AG04449 (cell line): ENCODE measurements at regions not wholly inside any gene's neighbourhood (a gene's known extent, or its start where the extent isn't known, plus 50 kb on each side); places are given as distances from the start of the nearest gene placed in this dataset.
A peak's percentile ranks its signal among the peaks of the same experiment; 100 is the strongest.
"Not testable (repeated sequence)": the region's sequence is repeated elsewhere in the genome, so short reads cannot be mapped to it uniquely, and the experiment has no call there.

Experiments used
- CTCF ChIA-PET: fragments of 350-600 bp; formaldehyde crosslinking; extraction: SDS; loops from one replicate; lab custom pipeline; 2021; ENCODE audit warnings: antibody characterized with exemption; lab: Yijun Ruan, JAX
- POLR2A ChIA-PET: fragments of 400-600, 350-600 bp; formaldehyde crosslinking; extraction: SDS; loops from one replicate; lab custom pipeline; 2020; ENCODE audit warnings: antibody characterized with exemption, inconsistent platforms; lab: Yijun Ruan, JAX
- DNase-seq: peaks from one replicate; pipeline ENCODE4 v3.0.0-alpha.2; 2010; ENCODE audit warnings: low read depth, low spot score
- H3K4me3 ChIP-seq: 2 replicates; pipeline ENCODE4 v1.5.1; 2011; ENCODE audit warnings: low read depth, mild to moderate bottlenecking, control low read depth, low read length
- CTCF ChIP-seq: IDR thresholded peaks from one replicate; pipeline ENCODE4 v1.5.1; 2011; ENCODE audit warnings: mild to moderate bottlenecking, moderate library complexity, low read length, control low read depth, inconsistent platforms; ENCODE audit not compliant: insufficient read depth; ENCODE audit errors: missing control alignments

DNA sequence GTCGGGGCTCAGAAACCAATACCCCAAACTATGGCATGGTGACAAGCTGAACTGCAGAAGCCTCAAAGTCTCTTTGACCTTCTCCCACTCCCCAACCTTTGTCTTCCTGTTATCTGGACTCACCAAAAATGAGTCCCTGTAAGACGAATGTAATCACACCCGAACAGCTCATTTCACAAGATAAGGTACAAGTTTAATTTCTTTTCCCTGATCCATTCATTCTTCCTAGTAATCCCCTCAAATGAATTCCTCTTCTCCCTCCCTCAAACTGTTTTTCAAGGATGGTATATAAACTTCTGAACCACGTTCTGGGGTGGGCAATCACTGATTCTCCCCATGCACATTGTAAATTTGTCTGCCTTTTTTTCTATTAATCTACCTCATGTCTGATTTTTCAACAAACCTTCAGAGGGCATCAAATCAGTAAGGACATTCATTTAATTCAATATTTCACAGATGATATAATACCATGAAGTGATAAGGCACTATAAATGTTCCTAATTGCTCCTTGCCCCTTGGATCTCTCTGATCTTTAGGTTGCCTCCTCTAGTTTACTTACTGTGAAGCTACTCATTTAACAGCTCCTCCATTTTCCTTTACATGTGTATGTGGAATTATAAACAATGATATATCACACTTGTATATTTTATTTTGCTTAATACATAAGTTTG lies 77.2 kb downstream of the OR2B2 start:
- POLR2A ChIA-PET, result interaction anchor here (0.8 to 6.6 kb wide), 5 partner anchors 10 to 56 kb away, joined by 3 to 160 read pairs (median 4); a partner anchor contains a TSS
- TF ChIP-seq CTCF, result no peak
- no peak overlapping the region for H3K4me3 ChIP-seq
- CTCF ChIA-PET, result interaction anchor here (1.4 to 8.0 kb wide), 6 partner anchors 10 to 708 kb away, joined by 5 to 58 read pairs (median 10); a partner anchor contains a TSS
- no peak for DNase-seq

DNA sequence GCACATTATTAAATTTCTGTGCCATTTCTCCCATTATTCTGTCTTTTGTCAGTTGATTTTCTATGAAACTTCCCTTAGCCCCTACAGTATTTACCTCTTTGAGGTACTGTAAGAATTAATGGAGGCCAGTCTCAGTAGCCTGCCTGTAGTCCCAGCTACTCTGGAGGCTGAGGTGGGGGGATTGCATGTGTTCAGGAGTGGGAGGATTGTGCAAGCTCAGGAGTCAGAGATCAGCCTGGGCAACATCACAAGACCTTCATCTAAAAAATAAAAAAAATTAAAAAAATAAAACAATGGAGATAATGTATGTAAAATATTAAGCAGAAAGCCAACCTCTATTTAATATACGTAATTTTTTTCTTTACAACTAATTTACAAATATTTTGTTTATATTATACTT lies 77.8 kb downstream of the OR2B2 start:
- H3K4me3 ChIP-seq, result no peak overlapping the region
- CTCF ChIA-PET, result interaction anchor here (1.4 to 8.0 kb wide), 5 partner anchors 10 to 61 kb away, joined by 6 to 58 read pairs (median 10); a partner anchor contains a TSS
- TF ChIP-seq CTCF, result no peak
- POLR2A ChIA-PET, result interaction anchor here (1.1 to 6.6 kb wide), 4 partner anchors 11 to 56 kb away, joined by 3 to 160 read pairs (median 12); a partner anchor contains a TSS
- no peak for DNase-seq

- H3K4me3 ChIP-seq, result peak overlapping the region; percentile 43
- ChIA-PET CTCF (interaction anchor here (1.3 to 8.0 kb wide), 2 partner anchors 10 to 64 kb away, joined by 3 to 58 read pairs; a partner anchor contains a TSS), POLR2A (interaction anchor here (0.6 to 3.0 kb wide), 6 partner anchors 22 to 685 kb away, joined by 3 to 22 read pairs (median 6); a partner anchor contains a TSS)
- DNase-seq, result not testable (repeated sequence)
These were observed 80.6 kb downstream of the OR2B2 start for GRCh38 chr6:27831434-27832081.

- peak overlapping the region; percentile 67 for H3K4me3 ChIP-seq
- ChIA-PET POLR2A (interaction anchor here (0.5 to 3.0 kb wide), 7 partner anchors 21 to 699 kb away, joined by 3 to 22 read pairs (median 5); a partner anchor contains a TSS), CTCF (interaction anchor here (1.3 kb wide), 1 partner anchor 9 kb away, joined by 3 read pairs; no protein-coding TSS in a partner anchor)
- DNase-seq, result not testable (repeated sequence)
These were observed 81.4 kb downstream of the OR2B2 start for GRCh38 chr6:27830600-27831433.

- H3K4me3 ChIP-seq, result peak overlapping the region; percentile 67
- no peak for TF ChIP-seq CTCF
- DNase-seq, result no peak
- CTCF ChIA-PET, result interaction anchor here (0.6 to 1.3 kb wide), 2 partner anchors 9 to 10 kb away, joined by 3 read pairs; no protein-coding TSS in a partner anchor
- POLR2A ChIA-PET, result interaction anchor here (0.5 to 3.0 kb wide), 6 partner anchors 20 to 698 kb away, joined by 3 to 22 read pairs (median 6); a partner anchor contains a TSS
These were observed 82.0 kb downstream of the OR2B2 start for GRCh38 chr6:27830212-27830599.

DNA sequence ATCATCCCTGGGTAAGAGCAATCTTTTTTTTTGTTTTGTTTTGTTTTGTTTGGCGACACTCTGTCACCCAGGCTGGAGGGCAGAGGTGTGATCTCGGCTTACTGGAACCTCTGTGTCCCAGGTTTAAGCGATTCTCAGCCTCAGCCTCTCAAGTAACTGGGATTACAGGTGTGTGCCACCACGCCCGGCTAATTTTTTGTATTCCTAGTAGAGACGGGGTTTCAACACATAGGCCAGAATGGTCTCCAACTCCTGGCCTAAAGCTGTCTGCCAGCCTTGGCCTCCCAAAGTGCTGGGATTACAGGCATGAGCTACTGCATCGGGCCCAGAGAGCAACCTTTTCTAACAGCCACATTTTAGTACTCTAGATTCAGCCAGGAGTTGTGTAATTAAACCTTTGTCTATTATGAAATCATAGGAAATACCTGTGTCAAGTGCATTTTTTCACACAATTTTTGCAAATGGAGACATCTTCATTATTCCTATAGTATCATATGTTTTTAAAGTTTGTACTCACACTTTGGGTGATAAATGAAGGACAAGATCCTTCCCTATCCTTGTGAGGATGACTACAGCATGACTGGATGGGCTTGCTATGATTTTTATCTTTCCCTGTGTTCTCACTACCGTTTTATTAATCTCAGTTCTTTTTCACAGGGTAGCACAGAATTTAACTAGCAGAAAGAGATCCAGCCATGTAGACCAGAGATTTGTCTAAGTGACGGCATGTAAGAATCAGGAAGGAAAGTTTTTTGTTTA lies 82.6 kb downstream of the OR2B2 start:
- no peak for DNase-seq
- ChIA-PET CTCF (interaction anchor here (0.6 kb wide), 1 partner anchor 11 kb away, joined by 3 read pairs; no protein-coding TSS in a partner anchor), POLR2A (interaction anchor here (1.0 to 3.0 kb wide), 5 partner anchors 19 to 697 kb away, joined by 3 to 22 read pairs (median 7); a partner anchor contains a TSS)
- TF ChIP-seq CTCF, result no peak
- peak overlapping the region; percentile 67; the same call in 1 of the 2 replicates for H3K4me3 ChIP-seq

GRCh38 chr6:27827477-27827876 lies 84.7 kb downstream of the OR2B2 start:
- POLR2A ChIA-PET, CTCF ChIA-PET, DNase-seq, H3K4me3 ChIP-seq: not testable (repeated sequence)

DNA sequence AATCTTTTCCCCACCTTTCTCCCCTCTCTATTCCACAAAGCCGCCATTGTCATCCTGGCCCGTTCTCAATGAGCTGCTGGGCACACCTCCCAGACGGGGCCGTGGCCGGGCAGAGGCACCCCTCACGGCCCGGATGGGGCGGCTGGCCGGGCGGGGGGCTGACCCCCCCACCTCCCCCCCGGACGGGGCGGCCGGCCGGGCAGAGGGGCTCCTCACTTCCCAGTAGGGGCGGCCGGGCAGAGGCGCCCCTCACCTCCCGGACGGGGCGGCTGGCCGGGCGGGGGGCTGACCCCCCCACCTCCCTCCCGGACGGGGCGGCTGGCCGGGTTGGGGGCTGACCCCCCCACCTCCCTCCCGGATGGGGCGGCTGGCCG lies 85.6 kb downstream of the OR2B2 start:
- POLR2A ChIA-PET, DNase-seq, CTCF ChIA-PET, H3K4me3 ChIP-seq: not testable (repeated sequence)

DNA sequence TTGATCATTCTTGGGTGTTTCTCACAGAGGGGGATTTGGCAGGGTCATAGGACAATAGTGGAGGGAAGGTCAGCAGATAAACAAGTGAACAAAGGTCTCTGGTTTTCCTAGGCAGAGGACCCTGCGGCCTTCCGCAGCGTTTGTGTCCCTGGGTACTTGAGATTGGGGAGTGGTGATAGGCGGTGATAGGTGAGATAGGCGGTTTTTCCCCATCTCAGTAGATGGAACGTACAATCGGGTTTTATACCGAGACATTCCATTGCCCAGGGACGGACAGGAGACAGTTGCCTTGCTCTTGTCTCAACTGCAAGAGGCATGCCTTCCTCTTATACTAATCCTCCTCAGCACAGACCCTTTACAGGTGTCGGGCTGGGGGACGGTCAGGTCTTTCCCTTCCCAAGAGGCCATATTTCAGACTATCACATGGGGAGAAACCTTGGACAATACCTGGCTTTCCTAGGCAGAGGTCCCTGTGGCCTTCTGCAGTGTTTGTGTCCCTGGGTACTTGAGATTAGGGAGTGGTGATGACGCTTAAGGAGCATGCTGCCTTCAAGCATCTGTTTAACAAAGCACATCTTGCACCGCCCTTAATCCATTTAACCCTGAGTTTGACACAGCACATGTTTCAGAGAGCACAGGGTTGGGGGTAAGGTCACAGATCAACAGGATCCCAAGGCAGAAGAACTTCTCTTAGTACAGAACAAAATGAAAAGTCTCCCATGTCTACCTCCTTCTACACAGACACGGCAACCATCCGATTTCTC lies 86.2 kb downstream of the OR2B2 start:
- not testable (repeated sequence) for DNase-seq, H3K4me3 ChIP-seq
- POLR2A ChIA-PET, result interaction anchor here (3.0 kb wide), 1 partner anchor 40 kb away, joined by 21 read pairs; a partner anchor contains a TSS
- CTCF ChIA-PET, result interaction anchor here (9.2 kb wide), 1 partner anchor 69 kb away, joined by 213 read pairs; a partner anchor contains a TSS
